Activated naive CD8-positive, alpha-beta T cell treated with anti-CD3 and anti-CD28 coated beads for 36 hours (primary cell): ENCODE measurements at regions not wholly inside any gene's neighbourhood (a gene's known extent, or its start where the extent isn't known, plus 50 kb on each side); places are given as distances from the start of the nearest gene placed in this dataset.

ENCODE experiments used
- DNase-seq: peaks from one replicate; pipeline ENCODE4 v3.0.0; 2021
- H3K27ac Mint-ChIP-seq: one replicate; pipeline ENCODE4 v1.8.0; 2022; ENCODE audit warnings: mild to moderate bottlenecking, moderate library complexity, mixed read lengths
- H3K27me3 Mint-ChIP-seq: one replicate; pipeline ENCODE4 v1.8.0; 2022; ENCODE audit warnings: mild to moderate bottlenecking, mixed read lengths
- H3K36me3 Mint-ChIP-seq: one replicate; pipeline ENCODE4 v1.8.0; 2021; ENCODE audit warnings: mild to moderate bottlenecking, mixed read lengths
- H3K4me1 Mint-ChIP-seq: one replicate; pipeline ENCODE4 v1.8.0; 2021; ENCODE audit warnings: mixed read lengths
- H3K4me3 Mint-ChIP-seq: one replicate; pipeline ENCODE4 v1.8.0; 2022; ENCODE audit warnings: mild to moderate bottlenecking, moderate library complexity, mixed read lengths
- H3K9me3 Mint-ChIP-seq: one replicate; pipeline ENCODE4 v1.8.0; 2022; ENCODE audit warnings: mixed read lengths

GRCh38 chr1:185573677-185574076 lies 160.5 kb upstream of the HMCN1 start:
- Mint-ChIP-seq H3K9me3 (peaks cover 18% of the 10 kb centered on the region), H3K27ac (no peak overlapping the region), H3K4me3 (no peak overlapping the region), H3K4me1 (peaks cover 12% of the 10 kb centered on the region), H3K36me3 (peaks cover 10% of the 10 kb centered on the region), H3K27me3 (no peaks in the 10 kb centered on the region)
- DNase-seq: no peak

- no peak for DNase-seq
- Mint-ChIP-seq H3K36me3 (peaks cover 10% of the 10 kb centered on the region), H3K9me3 (peaks cover 15% of the 10 kb centered on the region), H3K27ac (no peak overlapping the region), H3K27me3 (no peaks in the 10 kb centered on the region), H3K4me3 (no peak overlapping the region), H3K4me1 (peaks cover 17% of the 10 kb centered on the region)
Observed at GRCh38 chr1:185573162-185573561, 161.0 kb upstream of the HMCN1 start.

- DNase-seq: no peak
- Mint-ChIP-seq H3K9me3 (peaks cover 8% of the 10 kb centered on the region), H3K4me3 (no peak overlapping the region), H3K27me3 (no peaks in the 10 kb centered on the region), H3K27ac (no peak overlapping the region), H3K4me1 (peaks cover 37% of the 10 kb centered on the region), H3K36me3 (peaks cover 6% of the 10 kb centered on the region)
Observed at GRCh38 chr1:185570962-185571361, 163.2 kb upstream of the HMCN1 start.

GRCh38 chr1:185568155-185569123 lies 165.8 kb upstream of the HMCN1 start:
- H3K27me3 Mint-ChIP-seq: no peaks in the 10 kb centered on the region
- peaks cover 3% of the 10 kb centered on the region for H3K36me3 Mint-ChIP-seq
- peak overlapping the region; percentile 61 for H3K27ac Mint-ChIP-seq
- peak overlapping the region; percentile 5 for H3K4me3 Mint-ChIP-seq
- H3K4me1 Mint-ChIP-seq: peaks cover 50% of the 10 kb centered on the region
- H3K9me3 Mint-ChIP-seq: peaks cover 3% of the 10 kb centered on the region
- DNase-seq: no peak

- peaks cover 1% of the 10 kb centered on the region for H3K9me3 Mint-ChIP-seq
- H3K36me3 Mint-ChIP-seq: peaks cover 3% of the 10 kb centered on the region
- peaks cover 52% of the 10 kb centered on the region for H3K4me1 Mint-ChIP-seq
- H3K27me3 Mint-ChIP-seq: no peaks in the 10 kb centered on the region
- DNase-seq: no peak
- peak overlapping the region; percentile 1 for H3K4me3 Mint-ChIP-seq
- peak overlapping the region; percentile 76 for H3K27ac Mint-ChIP-seq
Observed at GRCh38 chr1:185567440-185567839, 166.8 kb upstream of the HMCN1 start.

GRCh38 chr1:185566995-185567394 lies 167.2 kb upstream of the HMCN1 start:
- Mint-ChIP-seq H3K27ac (peak overlapping the region; percentile 76), H3K36me3 (peaks cover 3% of the 10 kb centered on the region), H3K4me1 (peaks cover 56% of the 10 kb centered on the region), H3K27me3 (no peaks in the 10 kb centered on the region), H3K4me3 (no peak overlapping the region), H3K9me3 (peaks cover 1% of the 10 kb centered on the region)
- DNase-seq: peak; percentile 15

GRCh38 chr1:185565302-185565701 lies 168.9 kb upstream of the HMCN1 start:
- peaks cover 3% of the 10 kb centered on the region for H3K36me3 Mint-ChIP-seq
- peak overlapping the region; percentile 14 for H3K27ac Mint-ChIP-seq
- H3K9me3 Mint-ChIP-seq: peaks cover 1% of the 10 kb centered on the region
- H3K4me3 Mint-ChIP-seq: no peak overlapping the region
- DNase-seq: no peak
- peaks cover 73% of the 10 kb centered on the region for H3K4me1 Mint-ChIP-seq
- H3K27me3 Mint-ChIP-seq: no peaks in the 10 kb centered on the region

GRCh38 chr1:185564816-185565215 lies 169.4 kb upstream of the HMCN1 start:
- H3K4me3 Mint-ChIP-seq: no peak overlapping the region
- peaks cover 3% of the 10 kb centered on the region for H3K36me3 Mint-ChIP-seq
- H3K4me1 Mint-ChIP-seq: peaks cover 75% of the 10 kb centered on the region

GRCh38 chr1:185562461-185563359 lies 171.5 kb upstream of the HMCN1 start:
- Mint-ChIP-seq H3K4me1 (peaks cover 62% of the 10 kb centered on the region), H3K9me3 (peaks cover 1% of the 10 kb centered on the region), H3K36me3 (no peaks in the 10 kb centered on the region), H3K27ac (no peak overlapping the region), H3K27me3 (no peaks in the 10 kb centered on the region), H3K4me3 (no peak overlapping the region)
- DNase-seq: no peak

More at GRCh38 chr1:185564816-185565215, 169.4 kb upstream of the HMCN1 start:
- no peak for DNase-seq
- no peaks in the 10 kb centered on the region for H3K27me3 Mint-ChIP-seq
- H3K27ac Mint-ChIP-seq: no peak overlapping the region
- peaks cover 1% of the 10 kb centered on the region for H3K9me3 Mint-ChIP-seq

- peak overlapping the region; percentile 4 for H3K27ac Mint-ChIP-seq
- no peaks in the 10 kb centered on the region for H3K36me3 Mint-ChIP-seq
- no peak overlapping the region for H3K4me3 Mint-ChIP-seq
- H3K9me3 Mint-ChIP-seq: no peaks in the 10 kb centered on the region
- no peaks in the 10 kb centered on the region for H3K27me3 Mint-ChIP-seq
- no peak for DNase-seq
- peaks cover 53% of the 10 kb centered on the region for H3K4me1 Mint-ChIP-seq
Observed at GRCh38 chr1:185561629-185562028, 172.6 kb upstream of the HMCN1 start.

- Mint-ChIP-seq H3K27ac (peak overlapping the region; percentile 51), H3K27me3 (no peaks in the 10 kb centered on the region), H3K9me3 (no peaks in the 10 kb centered on the region), H3K36me3 (no peaks in the 10 kb centered on the region), H3K4me3 (no peak overlapping the region), H3K4me1 (peaks cover 47% of the 10 kb centered on the region)
- DNase-seq: no peak
Observed at GRCh38 chr1:185560760-185561159, 173.4 kb upstream of the HMCN1 start.

GRCh38 chr1:185559684-185560331 lies 174.4 kb upstream of the HMCN1 start:
- Mint-ChIP-seq H3K27ac (peak overlapping the region; percentile 70), H3K9me3 (no peaks in the 10 kb centered on the region), H3K4me1 (peaks cover 42% of the 10 kb centered on the region), H3K27me3 (no peaks in the 10 kb centered on the region), H3K4me3 (no peak overlapping the region), H3K36me3 (no peaks in the 10 kb centered on the region)
- peak; percentile 51 for DNase-seq

- H3K4me1 Mint-ChIP-seq: peaks cover 39% of the 10 kb centered on the region
- peak overlapping the region; percentile 70 for H3K27ac Mint-ChIP-seq
- no peak overlapping the region for H3K4me3 Mint-ChIP-seq
- no peak for DNase-seq
- no peaks in the 10 kb centered on the region for H3K9me3 Mint-ChIP-seq
- no peaks in the 10 kb centered on the region for H3K27me3 Mint-ChIP-seq
- H3K36me3 Mint-ChIP-seq: no peaks in the 10 kb centered on the region
Observed at GRCh38 chr1:185559151-185559550, 175.0 kb upstream of the HMCN1 start.

GRCh38 chr1:185556561-185556960 lies 177.6 kb upstream of the HMCN1 start:
- Mint-ChIP-seq H3K4me1 (peaks cover 24% of the 10 kb centered on the region), H3K9me3 (no peaks in the 10 kb centered on the region), H3K27me3 (no peaks in the 10 kb centered on the region), H3K36me3 (no peaks in the 10 kb centered on the region), H3K27ac (no peak overlapping the region), H3K4me3 (no peak overlapping the region)
- no peak for DNase-seq

GRCh38 chr1:185555743-185556142 lies 178.4 kb upstream of the HMCN1 start:
- no peaks in the 10 kb centered on the region for H3K9me3 Mint-ChIP-seq
- no peaks in the 10 kb centered on the region for H3K27me3 Mint-ChIP-seq
- no peaks in the 10 kb centered on the region for H3K36me3 Mint-ChIP-seq
- no peak overlapping the region for H3K4me3 Mint-ChIP-seq
- DNase-seq: no peak
- H3K4me1 Mint-ChIP-seq: peaks cover 16% of the 10 kb centered on the region
- no peak overlapping the region for H3K27ac Mint-ChIP-seq
